IMR-90 (cell line): ENCODE measurements at regions not wholly inside any gene's neighbourhood (a gene's known extent, or its start where the extent isn't known, plus 50 kb on each side); places are given as distances from the start of the nearest gene placed in this dataset.

Experiments
- BHLHE40 ChIP-seq: fragments of 150-350 bp; IDR thresholded peaks from 2 replicates; pipeline ENCODE4 v1.6.1; 2016; ENCODE audit warnings: mild to moderate bottlenecking, low read depth, low read length
- CEBPB ChIP-seq: IDR thresholded peaks from 2 replicates; pipeline ENCODE4 v1.6.1; 2012; ENCODE audit warnings: low read depth, low read length, improper control_type of control experiment
- CTCF ChIP-seq: conservative IDR thresholded peaks from 2 replicates; pipeline ENCODE4 v1.5.1; 2012; ENCODE audit warnings: mild to moderate bottlenecking, low read depth, low read length, improper control_type of control experiment
- ELK1 ChIP-seq: fragments of 150-350 bp; IDR thresholded peaks from 2 replicates; pipeline ENCODE4 v1.6.1; 2016; ENCODE audit warnings: low read depth, mild to moderate bottlenecking, low read length, moderate library complexity, borderline replicate concordance
- FOS ChIP-seq: fragments of 150-350 bp; IDR thresholded peaks from 2 replicates; pipeline ENCODE4 v1.6.1; 2016; ENCODE audit warnings: low read depth, low read length
- MAFK ChIP-seq: IDR thresholded peaks from 2 replicates; pipeline ENCODE4 v1.6.1; 2012; ENCODE audit warnings: low read depth, low read length, improper control_type of control experiment
- MAZ ChIP-seq: IDR thresholded peaks from 2 replicates; pipeline ENCODE4 v1.6.1; 2012; ENCODE audit warnings: low read depth, mild to moderate bottlenecking, low read length, improper control_type of control experiment, moderate library complexity, borderline replicate concordance
- MXI1 ChIP-seq: IDR thresholded peaks from 2 replicates; pipeline ENCODE4 v1.6.1; 2012; ENCODE audit warnings: low read depth, mild to moderate bottlenecking, low read length, moderate library complexity, borderline replicate concordance
- POLR2A ChIP-seq: IDR thresholded peaks from 2 replicates; pipeline ENCODE4 v1.6.1; 2012; ENCODE audit warnings: mild to moderate bottlenecking, low read depth, low read length
- RAD21 ChIP-seq: IDR thresholded peaks from 2 replicates; pipeline ENCODE4 v1.6.1; 2012; ENCODE audit warnings: low read length, improper control_type of control experiment
- RCOR1 ChIP-seq: IDR thresholded peaks from 2 replicates; pipeline ENCODE4 v1.6.1; 2012; ENCODE audit warnings: mild to moderate bottlenecking, low read length, improper control_type of control experiment; ENCODE audit not compliant: insufficient replicate concordance
- RFX5 ChIP-seq: IDR thresholded peaks from 2 replicates; pipeline ENCODE4 v1.8.0; 2012; ENCODE audit warnings: low read depth, mild to moderate bottlenecking, low read length, moderate library complexity
- SMC3 ChIP-seq: fragments of 150-350 bp; IDR thresholded peaks from 2 replicates; pipeline ENCODE4 v1.6.1; 2016; ENCODE audit warnings: low read depth, mild to moderate bottlenecking, antibody characterized with exemption, low read length, moderate library complexity
- TF ChIP-seq, protein P1 (sequence below): fragments of 150-350 bp; IDR thresholded peaks from 2 replicates; pipeline ENCODE4 v1.6.1; 2017; ENCODE audit warnings: mild to moderate bottlenecking, antibody characterized with exemption, low read length, low read depth

GRCh38 chr5:29378104-29378503 lies 1815.4 kb upstream of the CDH6 start:
- TF ChIP-seq, protein P1, sequence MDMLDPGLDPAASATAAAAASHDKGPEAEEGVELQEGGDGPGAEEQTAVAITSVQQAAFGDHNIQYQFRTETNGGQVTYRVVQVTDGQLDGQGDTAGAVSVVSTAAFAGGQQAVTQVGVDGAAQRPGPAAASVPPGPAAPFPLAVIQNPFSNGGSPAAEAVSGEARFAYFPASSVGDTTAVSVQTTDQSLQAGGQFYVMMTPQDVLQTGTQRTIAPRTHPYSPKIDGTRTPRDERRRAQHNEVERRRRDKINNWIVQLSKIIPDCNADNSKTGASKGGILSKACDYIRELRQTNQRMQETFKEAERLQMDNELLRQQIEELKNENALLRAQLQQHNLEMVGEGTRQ, result no peak
- TF ChIP-seq RAD21 (no peak), POLR2A (no peak), CTCF (no peak), ELK1 (no peak), MAFK (no peak), RFX5 (no peak), MXI1 (no peak), SMC3 (no peak), MAZ (no peak), CEBPB (no peak), RCOR1 (no peak), FOS (no peak), BHLHE40 (no peak)
